NCI-H2171 treated with DMSO at 0.1 percent for 48 hours (cell line): ENCODE measurements at regions not wholly inside any gene's neighbourhood (a gene's known extent, or its start where the extent isn't known, plus 50 kb on each side); places are given as distances from the start of the nearest gene placed in this dataset.

Experiments
- DNase-seq: peaks from one replicate; lab custom pipeline; 2025; lab: John Stamatoyannopoulos, UW

- no peak for DNase-seq
Measured at GRCh38 chr3:82087958-82088357, 326.5 kb upstream of the GBE1 start.

GRCh38 chr3:82085851-82086475 lies 324.5 kb upstream of the GBE1 start:
- DNase-seq, result no peak

GRCh38 chr3:82085356-82085755 lies 323.9 kb upstream of the GBE1 start:
- no peak for DNase-seq

GRCh38 chr3:82084824-82085223 lies 323.4 kb upstream of the GBE1 start:
- DNase-seq, result no peak

GRCh38 chr3:82082796-82083195 lies 321.4 kb upstream of the GBE1 start:
- no peak for DNase-seq

- no peak for DNase-seq
Measured at GRCh38 chr3:82081351-82081750, 319.9 kb upstream of the GBE1 start.

GRCh38 chr3:82080792-82081191 lies 319.3 kb upstream of the GBE1 start:
- no peak for DNase-seq

- no peak for DNase-seq
Measured at GRCh38 chr3:82080261-82080660, 318.8 kb upstream of the GBE1 start.

GRCh38 chr3:82079335-82079890 lies 318.0 kb upstream of the GBE1 start:
- no peak for DNase-seq

GRCh38 chr3:82078246-82078645 lies 316.8 kb upstream of the GBE1 start:
- DNase-seq, result no peak

GRCh38 chr3:82067420-82067819 lies 306.0 kb upstream of the GBE1 start:
- no peak for DNase-seq

- DNase-seq, result no peak
Measured at GRCh38 chr3:82058809-82059208, 297.4 kb upstream of the GBE1 start.

GRCh38 chr3:82055792-82056191 lies 294.3 kb upstream of the GBE1 start:
- no peak for DNase-seq

GRCh38 chr3:82054849-82055248 lies 293.4 kb upstream of the GBE1 start:
- DNase-seq, result no peak

GRCh38 chr3:82053236-82053635 lies 291.8 kb upstream of the GBE1 start:
- DNase-seq, result no peak

- DNase-seq, result no peak
Measured at GRCh38 chr3:82050382-82050781, 288.9 kb upstream of the GBE1 start.

GRCh38 chr3:82048711-82049110 lies 287.3 kb upstream of the GBE1 start:
- DNase-seq, result no peak

- DNase-seq, result peak; percentile 6
Measured at GRCh38 chr3:82044930-82045705, 283.7 kb upstream of the GBE1 start.

GRCh38 chr3:82038556-82038955 lies 277.1 kb upstream of the GBE1 start:
- no peak for DNase-seq

GRCh38 chr3:82033186-82033585 lies 271.7 kb upstream of the GBE1 start:
- peak; percentile 38 for DNase-seq

GRCh38 chr3:82031596-82031995 lies 270.2 kb upstream of the GBE1 start:
- DNase-seq, result no peak

GRCh38 chr3:82030916-82031315 lies 269.5 kb upstream of the GBE1 start:
- peak; percentile 44 for DNase-seq

- DNase-seq, result no peak
Measured at GRCh38 chr3:82022836-82023235, 261.4 kb upstream of the GBE1 start.

- DNase-seq, result no peak
Measured at GRCh38 chr3:82020282-82020681, 258.8 kb upstream of the GBE1 start.
